ENCODE measurements at regions not wholly inside any gene's neighbourhood (a gene's known extent, or its start where the extent isn't known, plus 50 kb on each side); places are given as distances from the start of the nearest gene placed in this dataset.

DNA sequence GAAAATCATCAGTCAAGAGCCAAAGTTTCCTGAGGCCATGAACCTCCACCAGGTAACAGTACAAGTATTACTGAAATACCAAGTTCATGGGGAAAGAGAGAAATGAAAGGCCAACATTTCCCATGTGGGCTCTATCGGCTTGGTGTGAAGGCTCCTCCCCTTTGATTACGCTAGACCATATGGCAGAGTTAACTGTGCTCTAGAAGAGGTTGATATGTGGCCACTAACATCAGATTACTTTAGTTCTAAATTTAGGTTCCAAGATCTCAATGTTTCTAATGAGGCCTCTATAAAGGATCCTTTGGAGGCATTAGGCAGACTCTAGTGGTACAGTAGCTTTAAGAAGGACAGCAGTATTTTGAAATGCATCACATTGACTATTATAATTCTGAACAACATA lies 127.1 kb downstream of the SEMA6D start:
- Histone ChIP-seq H3K4me3 (no peak overlapping the region), H3K27ac (no peak overlapping the region), H3K4me1 (peaks cover 0 to 4% (median 0%) of the 10 kb centered on the region in 4 donors), H3K9me3 (no peaks in the 10 kb centered on the region), H3K36me3 (no peaks in the 10 kb centered on the region), H3K27me3 (no peaks in the 10 kb centered on the region)
- TF ChIP-seq POLR2A (IDR thresholded peaks at IDR 0.05) (no peak), CTCF (IDR thresholded peaks at IDR 0.05) (no peak), EP300 (IDR thresholded peaks at IDR 0.05) (no peak)
- no peak for DNase-seq (ENCODE audit: low spot score in 2 of 2)
- 86 to 89% methylated on average over 2 of the region's 2 CpGs for WGBS, 2 donors

DNA sequence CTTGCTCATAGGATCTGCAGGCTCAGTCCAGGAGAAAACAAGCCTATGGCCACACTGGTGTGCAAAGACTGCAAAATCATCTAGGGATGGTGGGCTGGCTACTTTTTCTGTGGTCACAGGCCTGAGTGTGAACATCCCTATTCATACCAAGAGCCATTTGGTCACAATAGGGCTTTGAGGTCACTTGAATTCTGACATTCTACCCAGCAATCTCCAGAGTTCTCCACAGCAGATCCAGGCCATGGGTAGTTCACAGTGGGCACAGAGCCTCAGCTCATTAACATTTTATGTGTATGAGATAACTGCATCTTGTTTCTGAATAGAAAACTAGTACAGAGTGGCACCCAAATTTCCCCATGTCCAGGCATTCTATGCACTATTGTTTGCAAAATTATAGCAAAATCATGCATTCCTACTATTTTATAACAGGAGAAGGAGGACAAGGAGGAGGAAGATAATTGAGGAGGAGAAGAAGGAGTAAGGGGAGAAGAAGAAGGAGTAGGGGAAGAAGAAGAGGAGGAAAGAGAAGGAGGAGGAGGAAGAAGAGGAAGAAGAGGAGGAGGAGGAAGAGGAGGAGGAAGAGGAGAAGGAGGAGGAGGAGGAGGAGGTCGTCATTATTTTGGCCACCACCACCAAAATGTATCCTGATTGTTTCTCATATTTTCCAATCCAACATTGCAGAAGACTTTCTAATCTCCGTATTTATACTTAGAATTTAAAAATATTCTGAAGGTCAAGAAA lies 129.0 kb downstream of the SEMA6D start:
- WGBS, 2 donors: 35 to 64% methylated on average over 2 of the region's 2 CpGs
- no peak for DNase-seq (ENCODE audit: low spot score in 2 of 2)
- no peaks in the 10 kb centered on the region for H3K36me3 ChIP-seq
- no peak for TF ChIP-seq EP300 (IDR thresholded peaks at IDR 0.05)
- TF ChIP-seq CTCF (IDR thresholded peaks at IDR 0.05): no peak
- TF ChIP-seq POLR2A (IDR thresholded peaks at IDR 0.05): no peak
- H3K4me1 ChIP-seq: peaks cover 0 to 4% (median 0%) of the 10 kb centered on the region in 4 donors
- no peaks in the 10 kb centered on the region for H3K27me3 ChIP-seq
- no peaks in the 10 kb centered on the region for H3K9me3 ChIP-seq
- H3K4me3 ChIP-seq: no peak overlapping the region
- no peak overlapping the region for H3K27ac ChIP-seq

DNA sequence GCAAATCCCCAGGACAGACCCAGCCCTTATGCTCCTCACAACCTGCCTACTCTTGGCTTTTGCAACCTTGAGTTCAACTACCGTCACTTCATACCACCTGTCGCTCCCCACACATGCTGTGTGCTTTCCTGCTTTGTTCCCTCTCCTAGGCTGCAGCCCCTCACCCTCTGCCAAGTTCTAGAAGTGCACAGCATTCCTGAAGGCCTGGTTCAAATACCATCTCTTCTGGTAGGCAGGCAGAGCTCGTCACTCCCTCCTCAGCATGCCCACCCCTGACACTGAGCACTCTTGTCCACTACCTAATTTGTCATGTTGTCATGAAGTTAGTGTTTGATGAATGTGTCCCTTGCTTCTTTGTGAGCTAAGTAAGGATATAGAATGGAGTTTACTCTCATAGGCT lies 129.6 kb downstream of the SEMA6D start:
- 50 to 56% methylated on average over 3 of the region's 3 CpGs for WGBS, 2 donors
- no peak overlapping the region for H3K4me3 ChIP-seq
- H3K36me3 ChIP-seq: no peaks in the 10 kb centered on the region
- H3K9me3 ChIP-seq: no peaks in the 10 kb centered on the region
- TF ChIP-seq POLR2A (IDR thresholded peaks at IDR 0.05): no peak
- TF ChIP-seq CTCF (IDR thresholded peaks at IDR 0.05): no peak
- no peak for TF ChIP-seq EP300 (IDR thresholded peaks at IDR 0.05)
- no peak overlapping the region for H3K27ac ChIP-seq
- H3K27me3 ChIP-seq: no peaks in the 10 kb centered on the region
- H3K4me1 ChIP-seq: peaks cover 0 to 4% (median 0%) of the 10 kb centered on the region in 4 donors
- DNase-seq (ENCODE audit: low spot score in 2 of 2): no peak

DNA sequence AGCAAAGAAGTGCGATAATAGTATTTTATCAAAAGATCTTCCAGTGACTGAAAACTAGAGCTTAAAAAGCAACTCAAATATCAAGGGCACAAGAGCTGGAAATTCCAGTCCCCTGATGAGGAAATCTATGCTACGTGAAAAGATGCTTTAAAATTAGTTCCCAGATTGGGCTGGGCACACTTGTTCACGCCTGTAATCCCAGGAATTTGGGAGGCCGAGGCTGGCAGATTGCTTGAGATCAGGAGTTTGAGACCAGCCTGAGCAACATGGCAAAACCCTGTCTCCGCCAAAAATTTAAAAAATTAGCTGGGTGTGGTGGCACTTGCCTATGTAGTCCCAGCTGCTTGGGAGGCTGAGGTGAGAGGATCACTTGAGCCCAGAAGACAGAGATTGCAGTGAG lies 138.8 kb downstream of the SEMA6D start:
- no peak for DNase-seq (ENCODE audit: low spot score in 2 of 2)
- Histone ChIP-seq H3K36me3 (no peaks in the 10 kb centered on the region), H3K27ac (no peak overlapping the region), H3K4me1 (peaks cover 0 to 9% (median 0%) of the 10 kb centered on the region in 4 donors), H3K4me3 (no peak overlapping the region), H3K9me3 (no peaks in the 10 kb centered on the region), H3K27me3 (no peaks in the 10 kb centered on the region)
- 78 to 86% methylated on average over 5 of the region's 5 CpGs for WGBS, 2 donors
- TF ChIP-seq EP300 (IDR thresholded peaks at IDR 0.05) (no peak), CTCF (IDR thresholded peaks at IDR 0.05) (no peak), POLR2A (IDR thresholded peaks at IDR 0.05) (no peak)

DNA sequence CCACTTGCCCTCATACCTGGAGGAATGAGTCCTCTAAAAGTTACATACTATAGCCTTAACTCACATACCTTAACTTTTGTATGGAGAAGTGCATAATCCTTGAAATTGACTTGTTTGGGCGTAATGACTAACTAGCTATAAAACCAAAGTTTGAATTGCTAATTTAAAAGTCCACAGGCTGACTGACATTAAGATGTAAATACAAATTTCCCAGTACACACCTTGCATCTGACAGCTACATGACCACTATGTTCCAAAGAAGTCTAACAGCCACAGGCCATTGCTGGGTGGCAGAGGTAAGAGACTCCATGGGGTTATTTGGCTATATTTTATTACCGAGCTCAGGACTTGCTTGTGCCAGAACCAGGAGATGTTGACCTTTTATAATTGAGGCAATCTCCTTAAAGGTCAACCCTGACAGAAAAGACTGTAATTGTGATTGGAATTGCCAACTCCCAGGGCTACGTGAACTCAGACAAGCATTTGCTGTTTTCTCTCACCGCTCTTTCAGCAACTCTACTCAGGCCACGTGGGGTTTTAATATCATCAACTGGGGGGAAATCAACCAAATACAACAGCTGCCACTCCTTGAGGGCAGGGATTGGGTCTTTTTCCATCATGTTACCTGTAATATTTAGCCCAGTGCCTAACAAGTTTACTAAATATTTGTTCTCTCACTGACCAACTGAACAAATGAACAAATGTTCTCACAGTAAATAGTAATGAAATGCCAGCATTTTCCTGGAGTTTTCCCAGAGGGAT lies 139.9 kb downstream of the SEMA6D start:
- H3K27me3 ChIP-seq: no peaks in the 10 kb centered on the region
- no peak for DNase-seq (ENCODE audit: low spot score in 2 of 2)
- no peaks in the 10 kb centered on the region for H3K36me3 ChIP-seq
- H3K4me1 ChIP-seq: peaks cover 0 to 11% (median 0%) of the 10 kb centered on the region in 4 donors
- no peak for TF ChIP-seq POLR2A (IDR thresholded peaks at IDR 0.05)
- TF ChIP-seq CTCF (IDR thresholded peaks at IDR 0.05): no peak
- TF ChIP-seq EP300 (IDR thresholded peaks at IDR 0.05): no peak
- no peaks in the 10 kb centered on the region for H3K9me3 ChIP-seq
- WGBS, 2 donors: 74 to 78% methylated on average over 5 of the region's 5 CpGs
- H3K27ac ChIP-seq: no peak overlapping the region
- no peak overlapping the region for H3K4me3 ChIP-seq
